ENCODE measurements at regions not wholly inside any gene's neighbourhood (a gene's known extent, or its start where the extent isn't known, plus 50 kb on each side); places are given as distances from the start of the nearest gene placed in this dataset.

DNA sequence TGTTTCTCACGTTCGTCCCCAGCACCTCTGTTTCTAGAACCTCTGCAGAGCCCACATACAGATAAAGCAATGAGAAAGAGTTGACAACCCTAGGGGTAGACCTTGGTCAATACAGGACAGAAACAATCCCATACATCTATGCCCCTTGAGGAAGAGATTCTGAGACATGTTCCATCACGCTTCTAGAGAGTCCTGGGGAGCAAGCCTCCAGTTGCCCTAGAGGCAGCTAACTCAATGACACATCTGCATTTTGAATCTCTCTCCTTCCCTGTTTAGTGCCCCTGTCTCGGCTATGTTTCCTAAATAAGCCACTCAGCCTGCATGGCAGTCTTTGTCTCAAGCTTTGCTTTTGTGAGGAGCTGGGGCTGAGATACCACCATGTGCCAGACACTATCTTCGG lies 435.3 kb downstream of the CD83 start:
- Histone ChIP-seq H4K20me1 (ENCODE audit: insufficient read depth, low read length) (no peaks in the 10 kb centered on the region), H3K9ac (ENCODE audit: insufficient read depth, low read depth, low read length) (no peak overlapping the region), H3K27ac (ENCODE audit: extremely low read length, insufficient read depth, low read length) (no peak overlapping the region), H3K4me2 (ENCODE audit: low read depth, low read length) (no peak overlapping the region), H3K9me3 (ENCODE audit: low read length) (no peaks in the 10 kb centered on the region), H3K36me3 (replicated peaks in 1 of 2; ENCODE audit: control insufficient read depth in 1 of 2, insufficient read depth in 2 of 2, low read length in 2 of 2) (no peaks in the 10 kb centered on the region), H3K27me3 (ENCODE audit: control insufficient read depth in 1 of 2, insufficient read depth in 2 of 2, low read length in 2 of 2) (no peaks in the 10 kb centered on the region; a peak in 1 of 5 replicates), H3K4me3 (replicated peaks in 1 of 3; ENCODE audit: insufficient read depth in 1 of 3, low read depth in 2 of 3, low read length in 3 of 3) (no peak overlapping the region), H3K4me1 (ENCODE audit: insufficient read depth, low read length) (peaks cover 7% of the 10 kb centered on the region; the same call in 1 of the 2 replicates), H3K79me2 (ENCODE audit: insufficient read depth, low read length) (no peaks in the 10 kb centered on the region), H2AFZ (ENCODE audit: low read length) (no peak overlapping the region)
- no TSS peak for BruUV-seq (replicated peaks)
- in situ Hi-C loops (cut with HindIII; ENCODE audit: extremely low pct_ligation_motif_present, low pct_unique_long_range_greater_than_20kb) = no loop called here
- FAIRE-seq = no peak
- ChIA-PET POLR2A (no interaction called here), CTCF (ENCODE audit: low intra/inter-chr PET ratio, low total read pairs) (no interaction called here)
- no peak for ATAC-seq
- 47% methylated on average over 5 of the region's 5 CpGs for WGBS (ENCODE audit: low lambda C conversion rate)
- intact Hi-C loops (cut with micrococcal nuclease; ENCODE audit: unreplicated experiment) = no loop called here
- DNase-seq (ENCODE audit: low spot score) = no peak
- TF ChIP-seq ZNF546 (CRISPR knock-in tag; conservative IDR thresholded peaks at IDR 0.05) = no peak
- no peak for TF ChIP-seq ZBTB21 (CRISPR knock-in tag; IDR thresholded peaks at IDR 0.05)
- TF ChIP-seq, protein P1, sequence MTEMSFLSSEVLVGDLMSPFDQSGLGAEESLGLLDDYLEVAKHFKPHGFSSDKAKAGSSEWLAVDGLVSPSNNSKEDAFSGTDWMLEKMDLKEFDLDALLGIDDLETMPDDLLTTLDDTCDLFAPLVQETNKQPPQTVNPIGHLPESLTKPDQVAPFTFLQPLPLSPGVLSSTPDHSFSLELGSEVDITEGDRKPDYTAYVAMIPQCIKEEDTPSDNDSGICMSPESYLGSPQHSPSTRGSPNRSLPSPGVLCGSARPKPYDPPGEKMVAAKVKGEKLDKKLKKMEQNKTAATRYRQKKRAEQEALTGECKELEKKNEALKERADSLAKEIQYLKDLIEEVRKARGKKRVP (CRISPR knock-in tag; IDR thresholded peaks at IDR 0.05) = no peak
- TF ChIP-seq YY1 (IDR thresholded peaks at IDR 0.05; ENCODE audit: insufficient read depth, insufficient replicate concordance, low read depth, low read length) = no peak
- TF ChIP-seq, protein P2, sequence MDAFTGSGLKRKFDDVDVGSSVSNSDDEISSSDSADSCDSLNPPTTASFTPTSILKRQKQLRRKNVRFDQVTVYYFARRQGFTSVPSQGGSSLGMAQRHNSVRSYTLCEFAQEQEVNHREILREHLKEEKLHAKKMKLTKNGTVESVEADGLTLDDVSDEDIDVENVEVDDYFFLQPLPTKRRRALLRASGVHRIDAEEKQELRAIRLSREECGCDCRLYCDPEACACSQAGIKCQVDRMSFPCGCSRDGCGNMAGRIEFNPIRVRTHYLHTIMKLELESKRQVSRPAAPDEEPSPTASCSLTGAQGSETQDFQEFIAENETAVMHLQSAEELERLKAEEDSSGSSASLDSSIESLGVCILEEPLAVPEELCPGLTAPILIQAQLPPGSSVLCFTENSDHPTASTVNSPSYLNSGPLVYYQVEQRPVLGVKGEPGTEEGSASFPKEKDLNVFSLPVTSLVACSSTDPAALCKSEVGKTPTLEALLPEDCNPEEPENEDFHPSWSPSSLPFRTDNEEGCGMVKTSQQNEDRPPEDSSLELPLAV (CRISPR knock-in tag; conservative IDR thresholded peaks at IDR 0.05; ENCODE audit: low read depth) = no peak
- TF ChIP-seq, protein P3, sequence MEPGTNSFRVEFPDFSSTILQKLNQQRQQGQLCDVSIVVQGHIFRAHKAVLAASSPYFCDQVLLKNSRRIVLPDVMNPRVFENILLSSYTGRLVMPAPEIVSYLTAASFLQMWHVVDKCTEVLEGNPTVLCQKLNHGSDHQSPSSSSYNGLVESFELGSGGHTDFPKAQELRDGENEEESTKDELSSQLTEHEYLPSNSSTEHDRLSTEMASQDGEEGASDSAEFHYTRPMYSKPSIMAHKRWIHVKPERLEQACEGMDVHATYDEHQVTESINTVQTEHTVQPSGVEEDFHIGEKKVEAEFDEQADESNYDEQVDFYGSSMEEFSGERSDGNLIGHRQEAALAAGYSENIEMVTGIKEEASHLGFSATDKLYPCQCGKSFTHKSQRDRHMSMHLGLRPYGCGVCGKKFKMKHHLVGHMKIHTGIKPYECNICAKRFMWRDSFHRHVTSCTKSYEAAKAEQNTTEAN (CRISPR knock-in tag; conservative IDR thresholded peaks at IDR 0.05) = no peak
- no peak for TF ChIP-seq ZNF260 (CRISPR knock-in tag; IDR thresholded peaks at IDR 0.05; ENCODE audit: borderline replicate concordance, low read depth)
- no peak for TF ChIP-seq ATM (IDR thresholded peaks at IDR 0.05; ENCODE audit: borderline replicate concordance)
- no peak for TF ChIP-seq MZF1 (CRISPR knock-in tag; IDR thresholded peaks at IDR 0.05; ENCODE audit: borderline replicate concordance)
- TF ChIP-seq, protein P4, sequence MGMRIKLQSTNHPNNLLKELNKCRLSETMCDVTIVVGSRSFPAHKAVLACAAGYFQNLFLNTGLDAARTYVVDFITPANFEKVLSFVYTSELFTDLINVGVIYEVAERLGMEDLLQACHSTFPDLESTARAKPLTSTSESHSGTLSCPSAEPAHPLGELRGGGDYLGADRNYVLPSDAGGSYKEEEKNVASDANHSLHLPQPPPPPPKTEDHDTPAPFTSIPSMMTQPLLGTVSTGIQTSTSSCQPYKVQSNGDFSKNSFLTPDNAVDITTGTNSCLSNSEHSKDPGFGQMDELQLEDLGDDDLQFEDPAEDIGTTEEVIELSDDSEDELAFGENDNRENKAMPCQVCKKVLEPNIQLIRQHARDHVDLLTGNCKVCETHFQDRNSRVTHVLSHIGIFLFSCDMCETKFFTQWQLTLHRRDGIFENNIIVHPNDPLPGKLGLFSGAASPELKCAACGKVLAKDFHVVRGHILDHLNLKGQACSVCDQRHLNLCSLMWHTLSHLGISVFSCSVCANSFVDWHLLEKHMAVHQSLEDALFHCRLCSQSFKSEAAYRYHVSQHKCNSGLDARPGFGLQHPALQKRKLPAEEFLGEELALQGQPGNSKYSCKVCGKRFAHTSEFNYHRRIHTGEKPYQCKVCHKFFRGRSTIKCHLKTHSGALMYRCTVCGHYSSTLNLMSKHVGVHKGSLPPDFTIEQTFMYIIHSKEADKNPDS (CRISPR knock-in tag; IDR thresholded peaks at IDR 0.05) = no peak
- TF ChIP-seq, protein P5, sequence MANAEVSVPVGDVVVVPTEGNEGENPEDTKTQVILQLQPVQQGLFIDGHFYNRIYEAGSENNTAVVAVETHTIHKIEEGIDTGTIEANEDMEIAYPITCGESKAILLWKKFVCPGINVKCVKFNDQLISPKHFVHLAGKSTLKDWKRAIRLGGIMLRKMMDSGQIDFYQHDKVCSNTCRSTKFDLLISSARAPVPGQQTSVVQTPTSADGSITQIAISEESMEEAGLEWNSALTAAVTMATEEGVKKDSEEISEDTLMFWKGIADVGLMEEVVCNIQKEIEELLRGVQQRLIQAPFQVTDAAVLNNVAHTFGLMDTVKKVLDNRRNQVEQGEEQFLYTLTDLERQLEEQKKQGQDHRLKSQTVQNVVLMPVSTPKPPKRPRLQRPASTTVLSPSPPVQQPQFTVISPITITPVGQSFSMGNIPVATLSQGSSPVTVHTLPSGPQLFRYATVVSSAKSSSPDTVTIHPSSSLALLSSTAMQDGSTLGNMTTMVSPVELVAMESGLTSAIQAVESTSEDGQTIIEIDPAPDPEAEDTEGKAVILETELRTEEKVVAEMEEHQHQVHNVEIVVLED (CRISPR knock-in tag; IDR thresholded peaks at IDR 0.05; ENCODE audit: borderline replicate concordance) = no peak
- no peak for TF ChIP-seq HNF4G (IDR thresholded peaks at IDR 0.05; ENCODE audit: borderline replicate concordance, low read depth, low read length)
- no peak for TF ChIP-seq HNF4G (CRISPR knock-in tag; IDR thresholded peaks at IDR 0.05; ENCODE audit: borderline replicate concordance, low read depth)
- TF ChIP-seq ZC3H4 (CRISPR knock-in tag; IDR thresholded peaks at IDR 0.05; ENCODE audit: borderline replicate concordance) = no peak
- TF ChIP-seq ZNF225 (CRISPR knock-in tag; IDR thresholded peaks at IDR 0.05) = no peak
- TF ChIP-seq ZNF652 (CRISPR knock-in tag; IDR thresholded peaks at IDR 0.05; ENCODE audit: borderline replicate concordance, low read depth) = no peak
- no peak for TF ChIP-seq MLLT10 (CRISPR knock-in tag; IDR thresholded peaks at IDR 0.05)
- TF ChIP-seq RFX3 (CRISPR knock-in tag; IDR thresholded peaks at IDR 0.05) = no peak
- no peak for TF ChIP-seq U2AF2 (IDR thresholded peaks at IDR 0.05; ENCODE audit: low read depth, low read length)

Measured in HepG2 (cell line).